ENCODE measurements at regions not wholly inside any gene's neighbourhood (a gene's known extent, or its start where the extent isn't known, plus 50 kb on each side); places are given as distances from the start of the nearest gene placed in this dataset.

- no TSS peak for BruUV-seq (replicated peaks)
- ChIA-PET CTCF (no interaction called here), POLR2A (no interaction called here)
- Mint-ChIP-seq H3K4me1 (ENCODE audit: low read depth, unreplicated experiment) (no peaks in the 10 kb centered on the region), H3K9me3 (ENCODE audit: unreplicated experiment) (peaks cover 8% of the 10 kb centered on the region), H3K27ac (ENCODE audit: unreplicated experiment) (no peak overlapping the region), H3K27me3 (ENCODE audit: insufficient read depth, unreplicated experiment) (no peaks in the 10 kb centered on the region), H3K4me3 (ENCODE audit: unreplicated experiment) (no peak overlapping the region), H3K36me3 (ENCODE audit: insufficient read depth, unreplicated experiment) (no peaks in the 10 kb centered on the region)
- H3K27me3 ChIP-seq (replicated peaks; ENCODE audit: control insufficient read depth, insufficient read depth, low read length) = no peaks in the 10 kb centered on the region
- H3K9me3 ChIP-seq = no peaks in the 10 kb centered on the region
- intact Hi-C loops (cut with micrococcal nuclease; ENCODE audit: unreplicated experiment) = no loop called here
- TF ChIP-seq CTCF (IDR thresholded peaks at IDR 0.05; ENCODE audit: insufficient read depth in 1 of 2, low read depth in 1 of 2, low read length in 1 of 2, severe bottlenecking in 1 of 2, unreplicated experiment in 1 of 2) = no peak
- no peak overlapping the region for H3K4me3 ChIP-seq (ENCODE audit: low read depth, low read length)
- H3K36me3 ChIP-seq (ENCODE audit: control insufficient read depth, insufficient read depth, low read length) = no peaks in the 10 kb centered on the region
- H3K4me1 ChIP-seq = no peaks in the 10 kb centered on the region
- DNase-seq = no peak
These were observed 525.4 kb downstream of the PIK3C3 start for GRCh38 chr18:42480441-42480840.

GRCh38 chr18:42484648-42485047, 529.6 kb downstream of the PIK3C3 start:
- H3K36me3 Mint-ChIP-seq (ENCODE audit: insufficient read depth, unreplicated experiment) = no peaks in the 10 kb centered on the region
- no peaks in the 10 kb centered on the region for H3K4me1 Mint-ChIP-seq (ENCODE audit: low read depth, unreplicated experiment)
- ChIA-PET CTCF (no interaction called here), POLR2A (no interaction called here)
- DNase-seq = no peak
- BruUV-seq (replicated peaks) = no TSS peak
- H3K4me3 Mint-ChIP-seq (ENCODE audit: unreplicated experiment) = no peak overlapping the region
- no peaks in the 10 kb centered on the region for H3K27me3 Mint-ChIP-seq (ENCODE audit: insufficient read depth, unreplicated experiment)
- no peaks in the 10 kb centered on the region for H3K27me3 ChIP-seq (replicated peaks; ENCODE audit: control insufficient read depth, insufficient read depth, low read length)
- no peaks in the 10 kb centered on the region for H3K36me3 ChIP-seq (ENCODE audit: control insufficient read depth, insufficient read depth, low read length)
- no peak overlapping the region for H3K4me3 ChIP-seq (ENCODE audit: low read depth, low read length)
- no peak overlapping the region for H3K27ac Mint-ChIP-seq (ENCODE audit: unreplicated experiment)
- no peak for TF ChIP-seq CTCF (IDR thresholded peaks at IDR 0.05; ENCODE audit: insufficient read depth in 1 of 2, low read depth in 1 of 2, low read length in 1 of 2, severe bottlenecking in 1 of 2, unreplicated experiment in 1 of 2)
- H3K9me3 ChIP-seq = no peaks in the 10 kb centered on the region
- intact Hi-C loops (cut with micrococcal nuclease; ENCODE audit: unreplicated experiment) = no loop called here
- peaks cover 10% of the 10 kb centered on the region for H3K9me3 Mint-ChIP-seq (ENCODE audit: unreplicated experiment)
- no peaks in the 10 kb centered on the region for H3K4me1 ChIP-seq

GRCh38 chr18:42486271-42486670, 531.2 kb downstream of the PIK3C3 start:
- ChIA-PET POLR2A (no interaction called here), CTCF (no interaction called here)
- no TSS peak for BruUV-seq (replicated peaks)
- H3K9me3 Mint-ChIP-seq (ENCODE audit: unreplicated experiment) = peaks cover 10% of the 10 kb centered on the region
- H3K4me1 ChIP-seq = no peaks in the 10 kb centered on the region
- no peaks in the 10 kb centered on the region for H3K27me3 ChIP-seq (replicated peaks; ENCODE audit: control insufficient read depth, insufficient read depth, low read length)
- no peak overlapping the region for H3K4me3 Mint-ChIP-seq (ENCODE audit: unreplicated experiment)
- H3K9me3 ChIP-seq = no peaks in the 10 kb centered on the region
- no peak overlapping the region for H3K4me3 ChIP-seq (ENCODE audit: low read depth, low read length)
- H3K36me3 ChIP-seq (ENCODE audit: control insufficient read depth, insufficient read depth, low read length) = no peaks in the 10 kb centered on the region
- H3K27me3 Mint-ChIP-seq (ENCODE audit: insufficient read depth, unreplicated experiment) = no peaks in the 10 kb centered on the region
- DNase-seq = no peak
- TF ChIP-seq CTCF (IDR thresholded peaks at IDR 0.05; ENCODE audit: insufficient read depth in 1 of 2, low read depth in 1 of 2, low read length in 1 of 2, severe bottlenecking in 1 of 2, unreplicated experiment in 1 of 2) = no peak
- H3K36me3 Mint-ChIP-seq (ENCODE audit: insufficient read depth, unreplicated experiment) = no peaks in the 10 kb centered on the region
- intact Hi-C loops (cut with micrococcal nuclease; ENCODE audit: unreplicated experiment) = loop anchor here (1.0 kb wide), 1 partner anchor 33 kb away; no protein-coding TSS in a partner anchor
- no peaks in the 10 kb centered on the region for H3K4me1 Mint-ChIP-seq (ENCODE audit: low read depth, unreplicated experiment)
- H3K27ac Mint-ChIP-seq (ENCODE audit: unreplicated experiment) = no peak overlapping the region
